HEK293T (cell line): ENCODE measurements at regions not wholly inside any gene's neighbourhood (a gene's known extent, or its start where the extent isn't known, plus 50 kb on each side); places are given as distances from the start of the nearest gene placed in this dataset.

ENCODE experiments used
- CTCF ChIA-PET: fragments of 350-600 bp; formaldehyde crosslinking; extraction: SDS; loops from one replicate; lab custom pipeline; 2021; ENCODE audit warnings: antibody characterized with exemption, inconsistent platforms; lab: Yijun Ruan, JAX
- POLR2A ChIA-PET: fragments of 350-600 bp; formaldehyde crosslinking; extraction: SDS; loops from one replicate; lab custom pipeline; 2020; ENCODE audit warnings: antibody characterized with exemption, inconsistent platforms; lab: Yijun Ruan, JAX
- DNase-seq: peaks from one replicate; pipeline ENCODE4 v3.0.0; 2012; ENCODE audit warnings: mixed read lengths; ENCODE audit errors: extremely low spot score
- ARNT ChIP-seq: fragments of 450-650 bp; IDR thresholded peaks from 2 replicates; pipeline ENCODE4 v1.6.1; 2017; ENCODE audit warnings: mild to moderate bottlenecking
- BHLHE40 ChIP-seq: fragments of 450-650 bp; IDR thresholded peaks from 2 replicates; pipeline ENCODE4 v1.6.1; 2016; ENCODE audit warnings: mild to moderate bottlenecking, moderate library complexity, borderline replicate concordance
- CTBP1 ChIP-seq: fragments of 450-650 bp; IDR thresholded peaks from 2 replicates; pipeline ENCODE4 v1.6.1; 2016; ENCODE audit warnings: borderline replicate concordance
- ELF4 ChIP-seq: fragments of 450-650 bp; IDR thresholded peaks from 2 replicates; pipeline ENCODE4 v1.6.1; 2017; ENCODE audit warnings: antibody characterized with exemption
- FOXA1 ChIP-seq: fragments of 450-650 bp; IDR thresholded peaks from 2 replicates; pipeline ENCODE4 v1.6.1; 2016; ENCODE audit warnings: mild to moderate bottlenecking
- FOXK2 ChIP-seq: fragments of 450-650 bp; IDR thresholded peaks from 2 replicates; pipeline ENCODE4 v1.6.1; 2016; ENCODE audit warnings: mild to moderate bottlenecking
- FOXM1 ChIP-seq: fragments of 450-650 bp; IDR thresholded peaks from 2 replicates; pipeline ENCODE4 v1.6.1; 2017; ENCODE audit warnings: mild to moderate bottlenecking, borderline replicate concordance
- HDGF ChIP-seq: fragments of 450-650 bp; IDR thresholded peaks from 2 replicates; pipeline ENCODE4 v1.6.1; 2017; ENCODE audit warnings: antibody characterized with exemption, borderline replicate concordance
- L3MBTL2 ChIP-seq: fragments of 450-650 bp; conservative IDR thresholded peaks from 2 replicates; pipeline ENCODE4 v1.6.1; 2016; ENCODE audit warnings: mild to moderate bottlenecking
- LEF1 ChIP-seq: fragments of 450-650 bp; IDR thresholded peaks from 2 replicates; pipeline ENCODE4 v1.6.1; 2017; ENCODE audit warnings: mild to moderate bottlenecking, borderline replicate concordance
- NFRKB ChIP-seq: fragments of 450-650 bp; IDR thresholded peaks from 2 replicates; pipeline ENCODE4 v1.6.1; 2016; ENCODE audit warnings: mild to moderate bottlenecking, moderate library complexity
- PKNOX1 ChIP-seq: fragments of 450-650 bp; IDR thresholded peaks from 2 replicates; pipeline ENCODE4 v1.6.1; 2016
- SP1 ChIP-seq: fragments of 450-650 bp; IDR thresholded peaks from 2 replicates; pipeline ENCODE4 v1.6.1; 2017
- SUZ12 ChIP-seq: fragments of 450-650 bp; IDR thresholded peaks from 2 replicates; pipeline ENCODE4 v1.6.1; 2016; ENCODE audit warnings: mild to moderate bottlenecking
- TARDBP ChIP-seq: fragments of 450-650 bp; IDR thresholded peaks from 2 replicates; pipeline ENCODE4 v1.6.1; 2016
- ZNF384 ChIP-seq: fragments of 450-650 bp; IDR thresholded peaks from 2 replicates; pipeline ENCODE4 v1.6.1; 2016

GRCh38 chr3:1692428-1692827, 406.2 kb upstream of the CNTN4 start:
- DNase-seq = no peak
- POLR2A ChIA-PET = no interaction called here
- TF ChIP-seq FOXK2 (no peak), HDGF (no peak), LEF1 (no peak), TARDBP (no peak), ZNF384 (no peak), FOXA1 (no peak), BHLHE40 (no peak), CTBP1 (no peak), FOXM1 (no peak), SUZ12 (no peak)
- CTCF ChIA-PET = no interaction called here

- CTCF ChIA-PET = no interaction called here
- no peak for DNase-seq
- POLR2A ChIA-PET = no interaction called here
- TF ChIP-seq BHLHE40 (no peak), CTBP1 (no peak), SUZ12 (no peak), NFRKB (no peak), FOXA1 (no peak), FOXM1 (no peak), ZNF384 (no peak), HDGF (no peak), ELF4 (no peak), L3MBTL2 (no peak), SP1 (no peak), PKNOX1 (no peak), TARDBP (no peak), LEF1 (no peak), FOXK2 (no peak), ARNT (no peak)
These were observed 405.5 kb upstream of the CNTN4 start for GRCh38 chr3:1693145-1693544.

- CTCF ChIA-PET = no interaction called here
- TF ChIP-seq ELF4 (no peak), ZNF384 (no peak)
- DNase-seq = no peak
- POLR2A ChIA-PET = no interaction called here
These were observed 401.9 kb upstream of the CNTN4 start for GRCh38 chr3:1696669-1697275.

GRCh38 chr3:1699361-1699920, 399.2 kb upstream of the CNTN4 start:
- no peak for TF ChIP-seq ELF4
- no peak for TF ChIP-seq FOXA1
- TF ChIP-seq ARNT = no peak
- no peak for TF ChIP-seq SUZ12
- no peak for TF ChIP-seq PKNOX1
- TF ChIP-seq BHLHE40 = no peak
- TF ChIP-seq CTBP1 = no peak
- TF ChIP-seq L3MBTL2 = no peak
- TF ChIP-seq LEF1 = no peak
- TF ChIP-seq SP1 = no peak
- TF ChIP-seq NFRKB = no peak
- TF ChIP-seq TARDBP = no peak
- TF ChIP-seq ZNF384 = no peak
- ChIA-PET POLR2A (no interaction called here), CTCF (no interaction called here)
- no peak for DNase-seq

DNA sequence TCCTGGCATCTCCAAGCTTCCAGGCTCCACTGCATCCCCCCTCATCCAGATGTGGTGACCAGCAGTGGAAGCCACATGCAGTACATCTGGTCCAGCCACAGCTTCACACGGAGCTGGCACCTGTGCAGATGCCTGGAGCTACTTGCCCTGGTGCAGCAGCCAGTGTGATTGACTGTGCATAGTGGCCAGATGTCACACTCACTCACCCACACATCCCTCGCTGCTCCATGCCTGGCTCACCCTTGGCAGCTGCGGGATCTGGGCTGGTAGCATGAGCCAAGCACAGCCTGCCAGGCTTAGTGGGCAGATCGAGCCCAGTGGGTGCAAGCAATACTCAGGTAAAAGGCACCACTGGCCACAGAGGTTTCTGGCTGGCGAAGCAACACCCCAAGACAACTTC, 398.0 kb upstream of the CNTN4 start:
- ChIA-PET CTCF (no interaction called here), POLR2A (no interaction called here)
- TF ChIP-seq FOXM1 (no peak), FOXK2 (no peak), ARNT (no peak), L3MBTL2 (no peak), PKNOX1 (no peak), NFRKB (no peak), TARDBP (no peak), ZNF384 (no peak), HDGF (no peak), LEF1 (no peak), FOXA1 (no peak)
- no peak for DNase-seq

GRCh38 chr3:1703169-1703568, 395.5 kb upstream of the CNTN4 start:
- POLR2A ChIA-PET = no interaction called here
- CTCF ChIA-PET = no interaction called here
- TF ChIP-seq TARDBP = no peak

GRCh38 chr3:1710663-1711062, 388.0 kb upstream of the CNTN4 start:
- POLR2A ChIA-PET = no interaction called here

More at GRCh38 chr3:1703169-1703568, 395.5 kb upstream of the CNTN4 start:
- DNase-seq = no peak

More at GRCh38 chr3:1710663-1711062, 388.0 kb upstream of the CNTN4 start:
- TF ChIP-seq L3MBTL2 = no peak
- no peak for TF ChIP-seq ARNT
- no peak for TF ChIP-seq TARDBP
- no peak for TF ChIP-seq HDGF
- TF ChIP-seq FOXK2 = no peak
- TF ChIP-seq ZNF384 = no peak
- no peak for TF ChIP-seq BHLHE40
- TF ChIP-seq CTBP1 = no peak
- TF ChIP-seq FOXA1 = no peak
- no peak for TF ChIP-seq LEF1
- no peak for TF ChIP-seq ELF4
- no peak for TF ChIP-seq SUZ12
- TF ChIP-seq FOXM1 = no peak
- TF ChIP-seq PKNOX1 = no peak
- TF ChIP-seq SP1 = no peak
- TF ChIP-seq NFRKB = no peak
- no peak for DNase-seq
- CTCF ChIA-PET = no interaction called here
